GM21529 (cell line): ENCODE measurements at regions not wholly inside any gene's neighbourhood (a gene's known extent, or its start where the extent isn't known, plus 50 kb on each side); places are given as distances from the start of the nearest gene placed in this dataset.

Experiments
- ATAC-seq: cut with Tn5 transposase; IDR thresholded peaks from one replicate; pipeline ENCODE4 v1.9.1; 2021; ENCODE audit not compliant: unreplicated experiment

GRCh38 chr10:58140691-58141347 lies 126.9 kb downstream of the IPMK start:
- ATAC-seq, result no peak

DNA sequence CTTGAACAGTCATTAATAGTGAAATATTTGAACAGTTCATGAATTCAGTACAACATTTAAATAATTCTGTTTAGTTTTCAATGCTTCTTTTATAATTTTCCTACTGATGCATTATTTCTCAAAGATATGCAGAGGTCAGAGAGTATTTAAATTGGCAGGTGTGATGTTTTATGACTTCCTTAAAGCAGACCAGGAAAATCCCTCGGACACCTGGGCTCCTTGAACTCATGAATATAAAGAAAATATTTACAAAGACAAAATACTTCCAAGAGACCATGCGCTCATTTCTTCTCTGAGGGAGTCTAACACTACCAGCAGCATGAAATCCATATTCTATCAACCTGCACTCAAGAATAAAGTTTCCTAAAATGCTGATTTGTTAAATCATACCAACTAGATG lies 127.6 kb downstream of the IPMK start:
- no peak for ATAC-seq

DNA sequence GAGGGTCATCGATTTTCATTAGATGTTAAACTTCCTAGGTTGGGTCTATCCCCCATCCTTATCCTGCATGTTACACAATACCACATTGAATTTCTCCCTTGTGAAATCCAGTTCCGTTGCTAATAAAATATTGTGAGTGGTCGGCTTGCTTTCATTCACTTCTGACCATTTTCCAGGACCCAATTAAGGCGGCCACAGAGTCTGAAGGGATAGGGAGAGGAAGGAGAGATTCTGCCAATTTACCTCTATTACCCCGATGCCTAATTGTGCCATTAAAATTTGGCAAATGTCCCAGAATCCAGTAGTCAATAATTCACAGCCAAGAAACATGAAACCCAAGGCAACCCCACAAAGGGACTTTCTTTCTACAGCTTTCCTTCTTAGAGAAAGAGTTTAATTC lies 129.9 kb downstream of the IPMK start:
- no peak for ATAC-seq

- ATAC-seq, result no peak
Observed at GRCh38 chr10:58115218-58116050, 152.3 kb downstream of the IPMK start.

DNA sequence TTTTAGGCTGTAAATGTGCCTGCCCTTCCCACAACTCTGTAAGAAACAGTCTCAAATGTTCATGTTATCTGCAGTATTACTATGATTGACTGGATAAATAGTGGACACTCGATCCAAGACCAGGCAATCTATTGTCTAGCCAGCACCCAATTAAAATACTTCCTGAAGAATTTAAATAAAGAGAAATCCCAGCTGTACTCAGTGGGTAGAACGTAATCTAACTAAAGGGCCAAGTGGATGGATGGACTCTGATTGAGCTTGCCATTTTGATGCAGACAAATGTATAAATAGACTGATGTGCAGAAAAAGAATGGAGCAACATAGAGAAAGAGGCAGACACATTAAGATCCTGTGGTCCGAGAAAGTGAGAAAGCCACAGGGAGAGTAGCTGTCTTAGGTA lies 158.0 kb downstream of the IPMK start:
- no peak for ATAC-seq

DNA sequence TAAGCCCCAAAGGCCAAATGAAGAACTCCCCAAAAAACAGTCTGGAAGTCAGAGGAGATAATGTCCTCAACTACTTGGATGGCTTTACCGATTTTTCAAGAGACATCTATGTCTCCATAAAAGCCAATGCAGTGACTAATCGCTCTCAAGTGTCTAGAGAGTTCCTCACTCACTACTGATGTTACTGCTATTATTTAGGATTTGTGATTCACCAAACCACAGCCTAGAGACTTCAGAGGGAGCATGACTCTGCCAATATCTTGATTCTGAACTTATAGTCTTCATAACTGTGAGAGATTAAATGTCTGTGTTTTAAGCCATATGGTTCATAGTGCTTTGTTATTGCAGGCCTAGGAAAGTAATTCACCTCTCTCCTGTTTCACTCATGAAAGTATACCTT lies 160.2 kb downstream of the IPMK start:
- ATAC-seq, result no peak

GRCh38 chr10:58106211-58107035 lies 161.3 kb downstream of the IPMK start:
- ATAC-seq, result no peak

DNA sequence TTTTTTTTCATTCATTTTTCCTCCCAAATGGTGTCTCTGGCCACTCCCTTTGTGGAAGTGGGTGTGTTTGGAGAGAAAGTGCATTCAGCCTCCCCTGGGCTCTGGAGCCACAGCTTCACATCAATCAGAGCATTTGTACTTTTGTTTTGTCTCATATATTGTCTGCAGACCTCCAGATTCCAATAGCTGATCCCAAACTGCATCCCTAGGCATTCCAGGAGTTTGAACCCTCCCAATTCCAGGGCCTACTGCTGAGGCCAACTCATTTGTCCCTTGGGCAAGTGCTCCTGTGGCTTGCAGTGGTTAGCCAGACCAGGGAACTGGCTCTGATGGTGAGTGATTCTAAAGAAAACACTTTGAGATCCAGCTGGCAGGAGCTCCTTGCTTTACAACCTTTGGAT lies 163.3 kb downstream of the IPMK start:
- no peak for ATAC-seq

- ATAC-seq, result no peak
Observed at GRCh38 chr10:58102897-58103296, 164.8 kb downstream of the IPMK start.

GRCh38 chr10:58101682-58102081 lies 166.0 kb downstream of the IPMK start:
- ATAC-seq, result no peak

- no peak for ATAC-seq
Observed at GRCh38 chr10:58094985-58095718, 172.5 kb downstream of the IPMK start.

- no peak for ATAC-seq
Observed at GRCh38 chr10:58091886-58092285, 175.8 kb downstream of the IPMK start.

GRCh38 chr10:58089739-58090138 lies 178.0 kb downstream of the IPMK start:
- no peak for ATAC-seq

GRCh38 chr10:58087896-58088295 lies 179.8 kb downstream of the IPMK start:
- ATAC-seq, result no peak

DNA sequence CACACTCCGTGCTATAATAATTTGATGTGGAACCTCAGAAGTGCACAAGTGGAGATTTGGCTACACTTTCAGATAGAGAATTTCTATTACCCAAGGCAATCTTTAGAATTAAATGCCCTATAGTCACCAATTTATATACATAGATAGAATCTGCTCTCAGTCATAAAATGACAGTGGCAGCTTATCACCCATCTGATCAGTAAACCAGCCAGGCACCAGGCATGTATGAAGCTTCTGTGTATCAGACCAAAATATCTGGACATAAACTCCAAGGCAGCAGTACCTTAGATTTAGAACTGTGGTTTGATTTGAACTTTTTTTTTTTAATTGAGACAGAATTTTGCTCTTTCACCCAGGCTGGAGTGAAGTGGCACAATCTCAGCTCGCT lies 180.9 kb downstream of the IPMK start:
- no peak for ATAC-seq

- no peak for ATAC-seq
Observed at GRCh38 chr10:58086144-58086762, 181.4 kb downstream of the IPMK start.

GRCh38 chr10:58082248-58082647 lies 185.4 kb downstream of the IPMK start:
- no peak for ATAC-seq

- ATAC-seq, result no peak
Observed at GRCh38 chr10:58081353-58081752, 186.3 kb downstream of the IPMK start.

DNA sequence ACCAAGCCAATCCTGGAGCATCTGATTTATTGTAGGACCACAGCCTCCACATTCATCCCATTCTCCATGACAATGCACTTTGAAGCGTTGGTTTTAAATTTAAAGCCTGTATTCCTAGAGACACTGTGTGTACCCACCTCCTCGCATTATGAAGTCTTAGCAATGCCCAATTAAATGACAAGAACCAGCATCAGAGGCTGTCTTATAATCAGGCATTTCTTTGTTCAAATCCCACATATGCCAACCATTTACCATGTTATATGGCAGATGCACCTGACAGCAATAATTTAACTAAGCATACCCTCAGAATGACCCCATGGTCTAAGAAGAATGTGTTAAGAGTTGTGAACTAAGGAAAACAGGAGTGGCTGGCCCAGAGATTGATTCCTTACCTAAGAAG lies 188.2 kb downstream of the IPMK start:
- ATAC-seq, result no peak

DNA sequence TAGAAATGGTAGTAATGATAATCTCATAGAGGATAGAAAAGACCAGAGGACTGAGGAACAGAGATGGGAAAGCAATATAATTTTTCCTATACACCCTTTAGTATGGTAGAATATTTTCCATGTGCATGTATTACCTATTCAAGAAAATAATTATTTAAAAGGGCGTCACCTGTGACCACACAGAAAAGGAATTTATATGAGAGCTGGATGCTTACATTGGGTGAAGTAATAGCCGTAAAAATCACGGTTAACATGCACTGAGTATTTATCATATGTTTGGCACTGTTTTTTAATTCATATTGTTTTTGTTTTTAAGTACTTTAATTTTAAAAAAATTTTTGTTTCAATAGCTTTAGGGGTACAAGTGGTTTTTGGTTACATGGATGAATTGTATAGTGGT lies 195.1 kb downstream of the IPMK start:
- no peak for ATAC-seq

GRCh38 chr10:58070956-58071355 lies 196.7 kb downstream of the IPMK start:
- no peak for ATAC-seq
